Body of pancreas (tissue), 4 donors: ENCODE measurements at regions not wholly inside any gene's neighbourhood (a gene's known extent, or its start where the extent isn't known, plus 50 kb on each side); places are given as distances from the start of the nearest gene placed in this dataset.

ENCODE experiments used
- ATAC-seq: fragments of 150-250 bp; one replicate; pipeline ENCODE4 v1.9.1; 2016
- DNase-seq, 4 donors: peaks; one replicate each; pipeline ENCODE4 v3.0.0-alpha.2; 2019
- H3K27ac ChIP-seq, 4 donors: fragments of 200-600 bp; sonication (generic); 1 replicate in 3 of 4; 2 replicates in 1 of 4; pipeline versions ENCODE4 v1.5.1 to v1.6.1; 2016 to 2019; ENCODE audit warnings: mild to moderate bottlenecking in 1 of 4, mixed read lengths in 1 of 4, moderate library complexity in 1 of 4
- H3K27me3 ChIP-seq, 2 donors: fragments of 200-600 bp; sonication (generic); one replicate each; pipeline ENCODE4 v1.6.0; 2016; ENCODE audit warnings: mild to moderate bottlenecking in 1 of 2
- H3K36me3 ChIP-seq, 2 donors: fragments of 200-600 bp; sonication (generic); replicated peaks in 1 of 2; 2 replicates each; pipeline ENCODE4 v1.5.1; 2016; ENCODE audit warnings: low read depth in 2 of 2; ENCODE audit not compliant: insufficient read depth in 1 of 2
- H3K4me1 ChIP-seq: fragments of 200-600 bp; sonication (generic); one replicate; pipeline ENCODE4 v1.6.0; 2016
- H3K4me3 ChIP-seq, 2 donors: fragments of 200-600 bp; sonication (generic); 1 replicate in 1 of 2; 2 replicates in 1 of 2; pipeline ENCODE4 v1.5.1; 2016 to 2019
- H3K9me3 ChIP-seq, 3 donors: fragments of 200-600 bp; sonication (generic); 1 replicate in 2 of 3; 2 replicates in 1 of 3; pipeline ENCODE4 v1.5.1; 2016
- POLR2A ChIP-seq, 3 donors: fragments of 450-650 bp; IDR thresholded peaks; one replicate each; pipeline ENCODE4 v1.6.1; 2016; ENCODE audit warnings: antibody characterized with exemption in 3 of 3, mild to moderate bottlenecking in 2 of 3
- WGBS, 2 donors: methylation state at CpG; one replicate each; pipeline ENCODE4 v1.1.5; 2017; 5-methylcytosine and 5-hydroxymethylcytosine counted together
- intact Hi-C: fragments of 100-400 bp; cut with DNase I; formaldehyde crosslinking; loops from one replicate; pipeline ENCODE4 v1.15.1; 2023
- TF ChIP-seq, protein P1 (sequence below), 7 experiments: fragments of 450-650 bp in 4 of 7; fragments of 200-600 bp in 3 of 7; sonication (generic) in 3 of 7; IDR thresholded peaks; one replicate each; pipeline ENCODE4 v1.5.1; 2016 to 2019; ENCODE audit warnings: antibody characterized with exemption in 7 of 7

DNA sequence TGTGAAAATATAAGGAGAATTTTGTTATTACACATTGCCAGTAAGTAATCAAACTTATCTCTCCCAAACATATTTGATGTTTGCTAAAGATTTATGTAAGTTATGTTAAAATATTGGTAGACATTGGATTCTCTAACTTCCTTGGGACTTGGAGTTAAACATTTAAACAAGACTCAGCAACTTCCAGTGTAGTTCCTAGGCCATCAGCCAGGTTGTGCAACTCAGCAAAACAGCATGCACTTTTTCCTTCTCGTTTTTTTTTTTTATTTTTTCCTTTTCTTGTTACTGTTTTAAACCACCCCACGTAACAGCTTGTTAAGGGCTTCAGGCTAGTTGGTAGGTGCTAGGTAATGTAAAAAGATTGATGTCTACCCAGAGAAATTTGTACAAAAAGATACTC, 510.4 kb downstream of the ANKRD50 start:
- 28 to 32% methylated on average over 2 of the region's 2 CpGs for WGBS, 2 donors
- peak; percentile 50 for ATAC-seq
- no peaks in the 10 kb centered on the region for H3K36me3 ChIP-seq
- no peak overlapping the region for H3K27ac ChIP-seq
- H3K4me3 ChIP-seq = no peak overlapping the region
- H3K4me1 ChIP-seq = peaks cover 19% of the 10 kb centered on the region
- TF ChIP-seq, protein P1, sequence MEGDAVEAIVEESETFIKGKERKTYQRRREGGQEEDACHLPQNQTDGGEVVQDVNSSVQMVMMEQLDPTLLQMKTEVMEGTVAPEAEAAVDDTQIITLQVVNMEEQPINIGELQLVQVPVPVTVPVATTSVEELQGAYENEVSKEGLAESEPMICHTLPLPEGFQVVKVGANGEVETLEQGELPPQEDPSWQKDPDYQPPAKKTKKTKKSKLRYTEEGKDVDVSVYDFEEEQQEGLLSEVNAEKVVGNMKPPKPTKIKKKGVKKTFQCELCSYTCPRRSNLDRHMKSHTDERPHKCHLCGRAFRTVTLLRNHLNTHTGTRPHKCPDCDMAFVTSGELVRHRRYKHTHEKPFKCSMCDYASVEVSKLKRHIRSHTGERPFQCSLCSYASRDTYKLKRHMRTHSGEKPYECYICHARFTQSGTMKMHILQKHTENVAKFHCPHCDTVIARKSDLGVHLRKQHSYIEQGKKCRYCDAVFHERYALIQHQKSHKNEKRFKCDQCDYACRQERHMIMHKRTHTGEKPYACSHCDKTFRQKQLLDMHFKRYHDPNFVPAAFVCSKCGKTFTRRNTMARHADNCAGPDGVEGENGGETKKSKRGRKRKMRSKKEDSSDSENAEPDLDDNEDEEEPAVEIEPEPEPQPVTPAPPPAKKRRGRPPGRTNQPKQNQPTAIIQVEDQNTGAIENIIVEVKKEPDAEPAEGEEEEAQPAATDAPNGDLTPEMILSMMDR (IDR thresholded peaks at IDR 0.05) = peak in 5 of 7 experiments; percentile 7 to 33 (median 23)
- no peak for TF ChIP-seq POLR2A (IDR thresholded peaks at IDR 0.05)
- DNase-seq = peak in 3 of 4 donors; percentile 17 to 33 (median 26)
- no peaks in the 10 kb centered on the region for H3K9me3 ChIP-seq
- intact Hi-C loops = no loop called here
- no peaks in the 10 kb centered on the region for H3K27me3 ChIP-seq

DNA sequence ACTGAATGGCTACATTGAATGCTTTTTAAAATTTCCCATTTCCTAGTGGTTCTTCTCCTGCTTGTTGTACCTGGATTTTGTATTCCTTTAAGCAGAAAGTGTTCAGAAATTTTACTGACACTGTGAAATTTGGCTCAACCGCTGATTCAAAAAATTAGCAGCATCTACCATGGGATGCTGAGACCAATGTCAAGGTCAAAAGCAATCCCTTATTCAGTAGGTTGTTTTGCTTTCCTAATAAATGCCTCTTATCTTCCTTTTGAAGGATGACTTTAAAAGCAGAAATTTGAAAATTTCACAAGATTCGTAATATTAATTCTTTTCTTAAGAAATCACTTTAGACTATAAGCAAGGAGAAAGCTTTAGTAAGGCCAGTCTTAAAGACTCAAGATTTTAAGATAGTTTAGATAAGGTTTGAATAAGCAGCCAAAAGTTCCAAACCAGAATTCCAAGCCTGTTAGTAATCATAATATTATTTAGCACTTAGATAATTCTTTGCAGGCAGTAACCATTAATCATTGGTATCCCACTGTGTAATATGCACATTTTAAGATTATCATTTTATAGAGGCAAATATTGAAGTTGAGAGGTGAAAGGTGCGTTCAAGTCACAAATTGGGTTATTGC, 508.8 kb downstream of the ANKRD50 start:
- H3K4me3 ChIP-seq = no peak overlapping the region
- DNase-seq (no peak), ATAC-seq (no peak)
- no peaks in the 10 kb centered on the region for H3K27me3 ChIP-seq
- TF ChIP-seq POLR2A (IDR thresholded peaks at IDR 0.05) = no peak
- TF ChIP-seq, protein P1 (IDR thresholded peaks at IDR 0.05) = no peak
- no peaks in the 10 kb centered on the region for H3K9me3 ChIP-seq
- WGBS, 2 donors = 84 to 87% methylated on average over 3 of the region's 3 CpGs
- no peak overlapping the region for H3K27ac ChIP-seq
- intact Hi-C loops = no loop called here
- peaks cover 23% of the 10 kb centered on the region for H3K4me1 ChIP-seq
- no peaks in the 10 kb centered on the region for H3K36me3 ChIP-seq

DNA sequence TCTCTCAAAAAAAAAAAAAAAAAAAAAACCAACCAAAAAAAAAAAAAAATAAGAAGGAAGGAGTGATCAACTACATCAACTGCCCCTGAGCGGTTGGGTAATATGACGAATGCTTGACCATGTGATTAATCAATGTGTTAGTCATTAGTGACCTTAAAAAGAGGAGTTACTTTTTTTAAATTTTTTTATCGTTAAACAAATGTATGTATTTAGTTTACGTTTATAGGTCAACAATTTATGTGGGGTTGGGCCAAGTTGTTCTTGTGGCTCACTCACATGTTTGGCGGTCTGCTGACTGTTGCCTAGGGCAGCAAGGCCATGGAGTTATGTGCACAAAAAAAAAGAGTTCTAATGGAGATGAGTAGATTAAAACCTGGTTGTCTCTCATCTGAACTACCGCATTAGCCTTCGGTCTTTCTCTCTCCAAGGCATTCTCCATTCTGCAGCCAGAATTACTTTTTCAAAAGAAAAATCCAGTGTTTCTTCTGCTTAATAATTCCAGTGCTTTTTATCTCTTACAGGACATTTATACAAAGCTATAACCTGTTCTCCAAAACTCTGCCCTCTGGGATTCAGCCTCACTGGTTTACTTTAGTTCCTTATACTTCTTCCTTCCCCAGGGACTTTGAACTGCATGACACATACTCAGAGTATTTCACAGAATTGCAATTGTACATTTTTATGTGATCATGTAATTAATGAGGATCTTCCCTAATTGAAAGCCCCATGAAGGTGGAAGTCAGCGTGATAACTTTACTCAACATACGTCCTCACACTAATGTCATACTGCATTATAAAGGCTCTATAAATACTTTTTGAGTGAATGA, 505.5 kb downstream of the ANKRD50 start:
- ATAC-seq (peak; percentile 83), DNase-seq (peak; percentile 18 to 53 (median 40))
- H3K27me3 ChIP-seq = no peaks in the 10 kb centered on the region
- no peaks in the 10 kb centered on the region for H3K36me3 ChIP-seq
- peak overlapping the region in 2 of 4 donors; percentile 54 to 57 for H3K27ac ChIP-seq
- TF ChIP-seq POLR2A (IDR thresholded peaks at IDR 0.05) = no peak
- TF ChIP-seq, protein P1 (IDR thresholded peaks at IDR 0.05) = no peak
- peaks cover 28% of the 10 kb centered on the region for H3K4me1 ChIP-seq
- WGBS, 2 donors = 48 to 59% methylated on average over 9 of the region's 9 CpGs
- H3K4me3 ChIP-seq = no peak overlapping the region
- intact Hi-C loops = no loop called here
- no peaks in the 10 kb centered on the region for H3K9me3 ChIP-seq

DNA sequence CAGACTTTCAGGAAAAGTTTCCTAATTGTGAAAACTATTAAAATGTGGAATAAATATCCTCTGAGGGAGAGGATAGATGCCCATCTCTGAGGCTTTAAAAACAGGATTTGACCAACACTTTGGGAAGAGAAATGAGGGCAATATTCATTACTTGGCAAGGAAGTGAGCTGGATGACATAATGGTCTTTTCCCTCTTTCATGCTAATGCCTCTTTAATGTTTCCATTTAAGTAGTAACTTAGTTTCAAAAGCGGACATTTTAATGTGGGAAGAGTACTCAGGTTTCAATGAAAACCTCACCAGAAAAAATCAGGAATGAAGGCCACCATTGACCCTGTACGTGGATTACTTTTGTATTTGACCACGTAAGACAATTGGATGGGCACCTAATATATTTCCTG, 503.3 kb downstream of the ANKRD50 start:
- Histone ChIP-seq H3K4me1 (peaks cover 31% of the 10 kb centered on the region), H3K27ac (peak overlapping the region in 3 of 4 donors; percentile 16 to 56 (median 19)), H3K27me3 (no peaks in the 10 kb centered on the region), H3K36me3 (no peaks in the 10 kb centered on the region), H3K4me3 (no peak overlapping the region), H3K9me3 (no peaks in the 10 kb centered on the region)
- WGBS, 2 donors = 65 to 74% methylated on average over 3 of the region's 3 CpGs
- TF ChIP-seq, protein P1 (IDR thresholded peaks at IDR 0.05) = no peak
- TF ChIP-seq POLR2A (IDR thresholded peaks at IDR 0.05) = no peak
- ATAC-seq = no peak
- no peak for DNase-seq
- intact Hi-C loops = no loop called here
